ENCODE measurements at regions not wholly inside any gene's neighbourhood (a gene's known extent, or its start where the extent isn't known, plus 50 kb on each side); places are given as distances from the start of the nearest gene placed in this dataset.
A peak's percentile ranks its signal among the peaks of the same experiment; 100 is the strongest.

DNA sequence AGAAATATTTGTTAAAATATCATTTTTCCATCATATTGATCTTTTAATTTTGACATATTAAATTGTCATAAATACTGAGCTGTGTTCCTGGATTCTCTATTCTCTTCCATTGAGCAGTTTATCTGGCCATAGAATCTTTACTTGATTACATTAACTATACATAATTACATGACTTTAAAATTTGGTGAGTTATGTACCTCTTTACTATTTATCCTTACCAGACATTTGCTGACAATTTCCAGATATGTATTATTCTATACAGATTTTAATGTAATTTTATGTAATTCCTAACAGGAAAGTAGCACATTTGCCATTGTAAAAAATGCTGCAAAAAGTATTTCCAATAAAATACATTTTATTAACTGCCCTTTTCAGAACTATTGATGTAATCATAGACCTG lies 770.3 kb downstream of the KCTD16 start:
- no peaks in the 10 kb centered on the region for H3K27me3 ChIP-seq (ENCODE audit: control insufficient read depth, insufficient read depth, low read length)
- DNase-seq = no peak
- no peak overlapping the region for H3K4me3 ChIP-seq (ENCODE audit: low read length)
- no peaks in the 10 kb centered on the region for H3K4me1 ChIP-seq (ENCODE audit: control insufficient read depth, insufficient read depth, low read length)
- H3K9me3 ChIP-seq (ENCODE audit: control insufficient read depth, low read depth, low read length) = no peaks in the 10 kb centered on the region
- H3K36me3 ChIP-seq (ENCODE audit: control insufficient read depth, insufficient read depth, low read length) = no peaks in the 10 kb centered on the region
- H3K27ac ChIP-seq (ENCODE audit: low read length) = no peak overlapping the region

DNA sequence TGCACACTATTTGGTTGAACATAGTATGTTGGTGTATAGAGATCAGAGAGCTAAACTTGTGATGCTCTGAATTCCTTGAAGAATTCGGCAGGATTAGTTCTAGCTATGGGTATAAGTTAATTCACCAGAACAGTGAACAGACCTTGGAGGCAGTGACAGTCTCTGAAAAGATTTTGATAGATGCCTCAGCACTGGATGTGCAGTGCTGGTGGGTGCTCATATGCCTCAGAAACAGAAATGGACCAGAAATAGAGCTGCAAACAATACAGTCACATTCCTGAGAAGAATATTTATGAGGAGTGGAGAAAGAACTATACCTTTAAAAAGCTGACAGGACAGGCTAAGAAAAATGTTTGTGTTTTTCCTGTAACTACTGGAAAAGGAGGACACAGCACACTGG lies 747.7 kb downstream of the KCTD16 start:
- Histone ChIP-seq H3K27ac (ENCODE audit: low read length) (no peak overlapping the region), H3K9me3 (ENCODE audit: control insufficient read depth, low read depth, low read length) (no peaks in the 10 kb centered on the region), H3K4me1 (ENCODE audit: control insufficient read depth, insufficient read depth, low read length) (no peaks in the 10 kb centered on the region), H3K36me3 (ENCODE audit: control insufficient read depth, insufficient read depth, low read length) (no peaks in the 10 kb centered on the region), H3K4me3 (ENCODE audit: low read length) (no peak overlapping the region), H3K27me3 (ENCODE audit: control insufficient read depth, insufficient read depth, low read length) (no peaks in the 10 kb centered on the region)
- WGBS (ENCODE audit: insufficient coverage, low lambda C conversion rate) = no CpG with 5 or more reads among the region's 1 CpG
- no peak for DNase-seq

DNA sequence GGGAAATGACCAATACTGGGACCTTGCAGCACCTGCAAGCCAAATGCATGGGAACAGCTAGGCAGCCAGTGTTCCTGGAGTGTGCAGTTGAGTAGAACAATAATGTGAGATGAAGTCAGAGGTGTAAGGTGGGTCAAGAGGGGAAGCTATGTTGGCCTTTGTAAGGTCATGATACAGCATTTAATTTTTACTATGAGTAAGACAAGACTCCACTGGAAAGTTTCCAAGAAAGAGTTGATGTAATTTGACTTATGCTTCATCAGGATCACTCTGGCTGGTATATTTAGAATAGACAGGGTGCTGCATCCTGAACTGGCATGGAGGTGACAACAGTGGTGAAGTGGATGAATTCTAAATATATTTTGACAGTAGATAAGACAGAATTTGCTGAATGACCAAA lies 744.8 kb downstream of the KCTD16 start:
- Histone ChIP-seq H3K4me1 (ENCODE audit: control insufficient read depth, insufficient read depth, low read length) (no peaks in the 10 kb centered on the region), H3K4me3 (ENCODE audit: low read length) (no peak overlapping the region)

DNA sequence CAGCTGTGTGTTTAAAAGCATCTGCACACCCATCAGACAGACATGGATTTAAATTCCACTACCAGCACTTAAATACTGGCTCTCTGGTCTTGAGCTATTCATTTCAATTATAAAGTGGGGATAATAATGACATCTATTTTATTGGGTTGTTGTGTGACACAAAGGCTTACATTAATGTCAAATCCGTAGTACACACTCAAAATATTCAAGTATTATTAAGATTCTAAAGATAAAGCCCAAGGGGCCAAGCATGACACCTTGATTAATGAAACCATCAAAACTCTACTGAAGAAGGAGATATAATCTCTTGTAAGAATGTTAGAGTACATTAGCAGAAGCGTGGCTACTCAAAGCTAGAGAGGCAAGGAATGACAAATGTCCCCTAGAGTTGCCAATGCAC lies 743.0 kb downstream of the KCTD16 start:
- no peaks in the 10 kb centered on the region for H3K9me3 ChIP-seq (ENCODE audit: control insufficient read depth, low read depth, low read length)
- no peaks in the 10 kb centered on the region for H3K27me3 ChIP-seq (ENCODE audit: control insufficient read depth, insufficient read depth, low read length)
- no peak overlapping the region for H3K4me3 ChIP-seq (ENCODE audit: low read length)
- H3K27ac ChIP-seq (ENCODE audit: low read length) = no peak overlapping the region
- no peaks in the 10 kb centered on the region for H3K36me3 ChIP-seq (ENCODE audit: control insufficient read depth, insufficient read depth, low read length)
- H3K4me1 ChIP-seq (ENCODE audit: control insufficient read depth, insufficient read depth, low read length) = no peaks in the 10 kb centered on the region
- no CpG with 5 or more reads among the region's 2 CpGs for WGBS (ENCODE audit: insufficient coverage, low lambda C conversion rate)
- no peak for DNase-seq

More for the DNA sequence above, 744.8 kb downstream of the KCTD16 start:
- H3K27ac ChIP-seq (ENCODE audit: low read length) = no peak overlapping the region
- H3K9me3 ChIP-seq (ENCODE audit: control insufficient read depth, low read depth, low read length) = no peaks in the 10 kb centered on the region
- H3K27me3 ChIP-seq (ENCODE audit: control insufficient read depth, insufficient read depth, low read length) = no peaks in the 10 kb centered on the region
- H3K36me3 ChIP-seq (ENCODE audit: control insufficient read depth, insufficient read depth, low read length) = no peaks in the 10 kb centered on the region
- no peak for DNase-seq

DNA sequence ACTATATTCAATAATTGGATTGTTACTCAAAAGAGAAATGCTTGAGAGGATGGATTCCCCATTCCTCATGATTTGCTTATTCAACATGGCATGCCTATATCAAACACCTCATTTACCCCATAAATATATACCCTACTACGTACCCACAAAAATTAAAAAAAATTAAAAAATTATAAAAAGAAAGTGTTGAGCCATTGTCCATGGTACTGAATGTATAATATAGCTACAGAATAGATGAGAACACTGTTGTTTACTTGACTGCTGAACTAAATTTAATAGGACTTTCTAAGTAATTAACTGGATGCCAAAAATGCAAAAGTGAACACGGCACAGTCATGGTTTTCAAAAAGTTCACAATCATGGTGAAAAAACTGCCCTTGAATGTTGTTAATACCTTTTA lies 725.8 kb downstream of the KCTD16 start:
- Histone ChIP-seq H3K27me3 (ENCODE audit: control insufficient read depth, insufficient read depth, low read length) (no peaks in the 10 kb centered on the region), H3K4me3 (ENCODE audit: low read length) (no peak overlapping the region), H3K4me1 (ENCODE audit: control insufficient read depth, insufficient read depth, low read length) (no peaks in the 10 kb centered on the region), H3K27ac (ENCODE audit: low read length) (no peak overlapping the region), H3K9me3 (ENCODE audit: control insufficient read depth, low read depth, low read length) (no peaks in the 10 kb centered on the region), H3K36me3 (ENCODE audit: control insufficient read depth, insufficient read depth, low read length) (no peaks in the 10 kb centered on the region)
- 75% methylated on average over 1 of the region's 2 CpGs for WGBS (ENCODE audit: insufficient coverage, low lambda C conversion rate)
- no peak for DNase-seq

DNA sequence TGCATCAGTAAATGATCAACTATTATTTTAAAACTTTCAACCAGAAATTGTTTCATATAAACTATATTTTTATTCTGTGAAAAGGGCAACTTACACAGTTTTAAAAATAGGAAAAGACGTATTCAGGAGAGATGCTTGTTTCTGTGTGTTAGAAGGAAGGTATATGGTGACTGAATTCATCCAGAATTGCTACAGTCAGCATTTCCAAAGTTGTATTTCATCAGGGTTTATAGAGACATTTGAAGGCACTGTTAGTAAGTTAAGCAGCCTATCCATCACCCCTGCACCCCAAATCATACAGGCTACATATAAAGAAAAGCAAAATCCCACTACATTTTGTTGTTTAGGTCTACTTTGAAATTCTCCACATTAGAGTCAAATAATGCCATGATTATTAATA lies 716.0 kb downstream of the KCTD16 start:
- Histone ChIP-seq H3K4me3 (ENCODE audit: low read length) (no peak overlapping the region), H3K9me3 (ENCODE audit: control insufficient read depth, low read depth, low read length) (no peaks in the 10 kb centered on the region), H3K4me1 (ENCODE audit: control insufficient read depth, insufficient read depth, low read length) (no peaks in the 10 kb centered on the region), H3K27me3 (ENCODE audit: control insufficient read depth, insufficient read depth, low read length) (no peaks in the 10 kb centered on the region), H3K36me3 (ENCODE audit: control insufficient read depth, insufficient read depth, low read length) (no peaks in the 10 kb centered on the region), H3K27ac (ENCODE audit: low read length) (no peak overlapping the region)
- no peak for DNase-seq
- WGBS (ENCODE audit: insufficient coverage, low lambda C conversion rate) = 100% methylated on average over 1 of the region's 1 CpG

DNA sequence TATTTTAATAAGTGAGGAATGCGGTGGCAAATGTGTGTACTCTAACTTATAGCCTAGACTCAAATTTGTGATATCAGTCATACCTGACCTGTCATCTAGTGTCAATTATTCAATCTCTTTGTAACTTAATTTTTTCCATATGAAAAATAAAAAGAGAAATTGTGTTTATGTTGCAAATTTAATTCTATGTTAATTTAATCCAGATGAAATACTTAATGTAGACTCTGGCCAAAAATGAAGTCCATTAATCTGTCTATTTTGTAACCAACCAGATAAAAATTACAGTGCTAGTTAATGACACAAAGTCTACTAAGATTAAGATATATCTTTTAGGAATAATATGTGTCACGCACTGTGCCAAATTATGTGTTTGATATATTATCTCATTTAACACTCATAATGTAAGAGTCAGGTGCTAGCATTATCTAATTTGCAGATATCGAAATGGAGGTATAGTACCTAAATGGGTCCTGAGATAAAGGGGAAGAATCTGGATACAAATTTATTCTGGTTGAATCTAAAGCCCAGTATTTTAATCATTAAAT lies 712.1 kb downstream of the KCTD16 start:
- H3K9me3 ChIP-seq (ENCODE audit: control insufficient read depth, low read depth, low read length) = no peaks in the 10 kb centered on the region
- no peaks in the 10 kb centered on the region for H3K4me1 ChIP-seq (ENCODE audit: control insufficient read depth, insufficient read depth, low read length)
- no peak overlapping the region for H3K4me3 ChIP-seq (ENCODE audit: low read length)
- DNase-seq = no peak
- no peaks in the 10 kb centered on the region for H3K36me3 ChIP-seq (ENCODE audit: control insufficient read depth, insufficient read depth, low read length)
- H3K27ac ChIP-seq (ENCODE audit: low read length) = no peak overlapping the region
- no peaks in the 10 kb centered on the region for H3K27me3 ChIP-seq (ENCODE audit: control insufficient read depth, insufficient read depth, low read length)
- WGBS (ENCODE audit: insufficient coverage, low lambda C conversion rate) = 100% methylated on average over 1 of the region's 3 CpGs

DNA sequence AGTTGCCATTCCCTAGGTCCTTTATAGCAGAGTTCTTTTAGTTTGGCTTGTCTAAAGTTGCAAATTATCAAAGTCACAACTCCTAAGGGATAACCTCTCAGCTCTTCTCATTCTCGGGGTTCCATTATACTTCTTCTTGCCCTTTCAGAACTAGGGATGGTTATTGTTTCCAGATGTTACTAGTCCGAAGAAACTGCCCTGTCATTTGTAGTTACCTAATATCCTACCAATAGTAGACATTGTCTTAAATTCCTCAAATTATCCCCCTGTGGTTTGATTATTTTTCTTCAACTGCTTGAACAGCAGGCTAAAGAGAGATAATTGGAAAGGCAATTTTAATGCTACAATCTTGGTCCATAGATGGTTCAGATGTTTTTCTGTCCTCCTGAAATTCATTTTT lies 709.8 kb downstream of the KCTD16 start:
- DNase-seq = no peak
- no peaks in the 10 kb centered on the region for H3K4me1 ChIP-seq (ENCODE audit: control insufficient read depth, insufficient read depth, low read length)
- no peak overlapping the region for H3K27ac ChIP-seq (ENCODE audit: low read length)
- no peaks in the 10 kb centered on the region for H3K9me3 ChIP-seq (ENCODE audit: control insufficient read depth, low read depth, low read length)
- H3K36me3 ChIP-seq (ENCODE audit: control insufficient read depth, insufficient read depth, low read length) = no peaks in the 10 kb centered on the region
- no CpG with 5 or more reads among the region's 2 CpGs for WGBS (ENCODE audit: insufficient coverage, low lambda C conversion rate)
- no peak overlapping the region for H3K4me3 ChIP-seq (ENCODE audit: low read length)
- no peaks in the 10 kb centered on the region for H3K27me3 ChIP-seq (ENCODE audit: control insufficient read depth, insufficient read depth, low read length)

DNA sequence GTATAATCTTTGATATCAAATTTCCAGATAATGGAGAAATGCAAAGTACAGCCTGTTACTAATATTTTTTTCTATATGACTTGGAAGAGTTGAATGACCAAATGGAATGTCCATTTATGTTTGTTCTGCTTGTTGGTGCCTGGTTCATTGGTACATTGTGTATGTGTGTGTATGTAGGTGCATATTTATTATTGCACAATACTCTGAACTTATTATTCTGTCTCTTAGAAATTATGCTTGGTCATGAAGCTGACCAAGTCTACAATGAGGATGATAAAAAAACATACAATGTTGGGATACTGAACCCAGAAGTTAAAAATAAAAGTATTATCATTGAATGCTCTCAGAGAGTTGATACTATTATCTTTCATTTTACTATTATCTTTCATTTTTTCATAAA lies 706.3 kb downstream of the KCTD16 start:
- no peaks in the 10 kb centered on the region for H3K27me3 ChIP-seq (ENCODE audit: control insufficient read depth, insufficient read depth, low read length)
- H3K9me3 ChIP-seq (ENCODE audit: control insufficient read depth, low read depth, low read length) = no peaks in the 10 kb centered on the region
- no peak for DNase-seq
- no peak overlapping the region for H3K27ac ChIP-seq (ENCODE audit: low read length)
- H3K4me1 ChIP-seq (ENCODE audit: control insufficient read depth, insufficient read depth, low read length) = peaks cover 3% of the 10 kb centered on the region
- no peaks in the 10 kb centered on the region for H3K36me3 ChIP-seq (ENCODE audit: control insufficient read depth, insufficient read depth, low read length)
- H3K4me3 ChIP-seq (ENCODE audit: low read length) = no peak overlapping the region

DNA sequence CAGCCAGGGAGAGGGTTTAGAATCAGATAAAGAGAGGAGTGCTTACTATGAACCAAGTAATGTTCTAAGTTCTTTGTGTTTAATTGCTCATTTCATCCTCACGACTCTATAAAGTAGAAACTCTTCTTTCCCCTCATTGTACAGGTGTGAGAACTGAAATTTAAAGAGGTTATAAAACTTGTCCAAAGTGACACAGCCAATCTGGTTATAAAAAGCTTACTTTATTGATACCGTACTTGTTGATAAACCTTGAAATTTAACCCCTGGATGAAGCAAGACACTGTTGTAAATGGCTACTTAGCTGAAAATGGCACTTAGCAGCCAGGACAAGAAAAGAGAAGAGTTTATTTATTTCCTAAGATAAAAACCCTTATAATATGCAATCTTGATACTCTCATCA lies 702.4 kb downstream of the KCTD16 start:
- no peaks in the 10 kb centered on the region for H3K9me3 ChIP-seq (ENCODE audit: control insufficient read depth, low read depth, low read length)
- DNase-seq = peak; percentile 7 to 70
- WGBS (ENCODE audit: insufficient coverage, low lambda C conversion rate) = no CpG with 5 or more reads among the region's 2 CpGs

DNA sequence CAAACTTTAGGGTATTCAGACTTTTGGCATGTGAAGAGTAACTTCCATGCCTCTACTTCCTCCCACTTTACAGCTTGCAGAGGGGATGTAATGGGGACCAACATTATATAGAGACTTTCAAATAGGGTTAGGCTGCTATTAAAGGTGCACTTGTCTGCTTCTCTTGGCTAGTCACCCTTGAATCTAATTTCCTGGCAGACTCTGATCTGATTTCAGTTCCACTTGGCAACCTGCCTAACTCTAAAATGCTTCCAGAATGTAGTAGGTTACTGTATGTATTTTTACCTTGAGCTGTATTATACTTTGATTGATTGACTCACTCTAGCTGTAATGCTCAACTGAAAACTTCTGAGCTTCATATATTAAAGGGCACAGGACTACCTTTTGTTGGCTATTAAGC lies 693.4 kb downstream of the KCTD16 start:
- no peaks in the 10 kb centered on the region for H3K4me1 ChIP-seq (ENCODE audit: control insufficient read depth, insufficient read depth, low read length)
- H3K9me3 ChIP-seq (ENCODE audit: control insufficient read depth, low read depth, low read length) = no peaks in the 10 kb centered on the region
- no peak overlapping the region for H3K27ac ChIP-seq (ENCODE audit: low read length)
- no peaks in the 10 kb centered on the region for H3K36me3 ChIP-seq (ENCODE audit: control insufficient read depth, insufficient read depth, low read length)
- DNase-seq = no peak
- no peaks in the 10 kb centered on the region for H3K27me3 ChIP-seq (ENCODE audit: control insufficient read depth, insufficient read depth, low read length)
- no peak overlapping the region for H3K4me3 ChIP-seq (ENCODE audit: low read length)

More for the DNA sequence above, 702.4 kb downstream of the KCTD16 start:
- Histone ChIP-seq H3K4me3 (ENCODE audit: low read length) (no peak overlapping the region), H3K36me3 (ENCODE audit: control insufficient read depth, insufficient read depth, low read length) (no peaks in the 10 kb centered on the region), H3K4me1 (ENCODE audit: control insufficient read depth, insufficient read depth, low read length) (peaks cover 3% of the 10 kb centered on the region), H3K27me3 (ENCODE audit: control insufficient read depth, insufficient read depth, low read length) (no peaks in the 10 kb centered on the region), H3K27ac (ENCODE audit: low read length) (no peak overlapping the region)
